Activated CD4-positive, alpha-beta memory T cell treated with anti-CD3 and anti-CD28 coated beads for 36 hours (primary cell): ENCODE measurements at regions not wholly inside any gene's neighbourhood (a gene's known extent, or its start where the extent isn't known, plus 50 kb on each side); places are given as distances from the start of the nearest gene placed in this dataset.
A peak's percentile ranks its signal among the peaks of the same experiment; 100 is the strongest.

ENCODE experiments used
- CTCF ChIA-PET: fragments of 350-600 bp; sonication (Branson Sonifier 250); formaldehyde crosslinking; loops from one replicate; lab custom pipeline; 2021; ENCODE audit warnings: antibody characterized with exemption, inconsistent platforms; lab: Charles Lee
- POLR2A ChIA-PET: fragments of 350-600 bp; sonication (Branson Sonifier 250); formaldehyde crosslinking; loops from one replicate; lab custom pipeline; 2021; ENCODE audit warnings: antibody characterized with exemption; lab: Charles Lee
- DNase-seq: peaks from one replicate; pipeline ENCODE4 v3.0.0-alpha.2; 2020
- H3K27ac Mint-ChIP-seq: one replicate; pipeline ENCODE4 v1.8.0; 2021; ENCODE audit warnings: mixed read lengths
- H3K27me3 Mint-ChIP-seq: one replicate; pipeline ENCODE4 v1.8.0; 2021; ENCODE audit warnings: mixed read lengths
- H3K36me3 Mint-ChIP-seq: one replicate; pipeline ENCODE4 v1.8.0; 2021; ENCODE audit warnings: mixed read lengths
- H3K4me1 Mint-ChIP-seq: one replicate; pipeline ENCODE4 v1.8.0; 2021; ENCODE audit warnings: low read depth, mixed read lengths
- H3K4me3 Mint-ChIP-seq: one replicate; pipeline ENCODE4 v1.8.0; 2021; ENCODE audit warnings: mild to moderate bottlenecking, mixed read lengths
- H3K9me3 Mint-ChIP-seq: one replicate; pipeline ENCODE4 v1.8.0; 2021; ENCODE audit warnings: mixed read lengths
- intact Hi-C: fragments of 100-400 bp; cut with micrococcal nuclease; formaldehyde crosslinking; loops from one replicate; pipeline ENCODE4 v1.15.1; 2023

DNA sequence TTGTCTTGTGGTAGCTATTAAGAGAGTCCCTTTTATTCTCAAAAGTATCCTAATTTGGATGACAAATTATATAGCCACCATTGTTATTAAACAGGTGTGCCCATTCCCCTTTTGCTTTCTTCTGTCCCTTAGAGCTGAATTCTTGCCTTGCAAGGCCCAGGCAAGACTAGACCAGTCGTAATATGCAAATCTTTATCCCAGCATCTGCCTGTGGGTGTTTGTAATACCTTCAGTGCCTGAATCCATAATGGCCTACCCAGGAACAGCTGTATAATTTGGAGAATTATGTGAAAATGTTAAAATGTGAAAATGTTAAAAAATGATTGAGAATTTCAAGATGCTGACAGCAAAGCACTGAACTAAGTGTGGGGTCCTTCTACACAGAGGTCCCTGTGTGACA, 403.0 kb upstream of the RBMS3 start:
- peaks cover 2% of the 10 kb centered on the region for H3K27me3 Mint-ChIP-seq
- ChIA-PET POLR2A (no interaction called here), CTCF (no interaction called here)
- H3K27ac Mint-ChIP-seq = no peak overlapping the region
- DNase-seq = no peak
- H3K4me3 Mint-ChIP-seq = no peak overlapping the region
- intact Hi-C loops = no loop called here
- no peaks in the 10 kb centered on the region for H3K4me1 Mint-ChIP-seq
- H3K36me3 Mint-ChIP-seq = no peaks in the 10 kb centered on the region
- H3K9me3 Mint-ChIP-seq = peaks cover 5% of the 10 kb centered on the region

DNA sequence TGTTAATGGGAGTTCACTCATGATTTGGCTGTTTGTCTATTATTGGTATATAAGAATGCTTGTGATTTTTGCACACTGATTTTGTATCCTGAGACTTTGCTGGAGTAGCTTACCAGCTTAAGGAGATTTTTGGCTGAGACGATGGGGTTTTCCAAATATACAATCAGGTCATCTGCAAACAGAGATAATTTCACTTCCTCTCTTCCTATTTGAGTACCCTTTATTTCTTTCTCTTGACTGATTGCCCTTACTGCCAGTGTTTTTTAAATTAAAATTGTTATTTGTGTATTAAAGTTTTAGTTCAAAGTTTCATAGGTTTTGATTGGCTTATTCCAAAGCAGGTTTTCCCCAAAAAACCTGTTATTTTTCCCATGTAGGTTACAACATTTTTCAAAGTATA, 390.5 kb upstream of the RBMS3 start:
- intact Hi-C loops = no loop called here
- Mint-ChIP-seq H3K4me1 (no peaks in the 10 kb centered on the region), H3K36me3 (no peaks in the 10 kb centered on the region), H3K27ac (no peak overlapping the region), H3K9me3 (no peaks in the 10 kb centered on the region), H3K27me3 (no peaks in the 10 kb centered on the region), H3K4me3 (no peak overlapping the region)
- DNase-seq = no peak
- POLR2A ChIA-PET = no interaction called here
- CTCF ChIA-PET = no interaction called here

DNA sequence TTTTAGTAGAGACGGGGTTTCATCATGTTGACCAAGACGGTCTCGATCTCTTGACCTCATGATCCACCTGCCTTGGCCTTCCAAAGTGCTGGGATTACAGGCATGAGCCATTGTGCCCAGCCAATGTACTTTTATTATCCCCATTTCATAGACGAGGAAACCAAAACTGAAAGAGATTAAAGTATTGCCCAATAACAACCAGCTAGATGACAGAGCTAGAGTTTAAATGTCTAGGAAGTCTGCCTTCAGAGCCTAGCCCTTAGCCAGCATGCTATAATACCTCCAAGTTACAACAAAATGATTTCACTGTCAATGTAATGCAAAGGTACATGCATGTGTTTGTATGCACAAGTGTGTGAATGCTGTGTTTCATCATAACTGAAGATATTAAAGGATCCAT, 389.4 kb upstream of the RBMS3 start:
- no peaks in the 10 kb centered on the region for H3K9me3 Mint-ChIP-seq
- no peaks in the 10 kb centered on the region for H3K27me3 Mint-ChIP-seq
- H3K4me1 Mint-ChIP-seq = no peaks in the 10 kb centered on the region
- CTCF ChIA-PET = no interaction called here
- no peak for DNase-seq
- no peaks in the 10 kb centered on the region for H3K36me3 Mint-ChIP-seq
- H3K27ac Mint-ChIP-seq = no peak overlapping the region
- H3K4me3 Mint-ChIP-seq = no peak overlapping the region
- intact Hi-C loops = no loop called here
- POLR2A ChIA-PET = no interaction called here

DNA sequence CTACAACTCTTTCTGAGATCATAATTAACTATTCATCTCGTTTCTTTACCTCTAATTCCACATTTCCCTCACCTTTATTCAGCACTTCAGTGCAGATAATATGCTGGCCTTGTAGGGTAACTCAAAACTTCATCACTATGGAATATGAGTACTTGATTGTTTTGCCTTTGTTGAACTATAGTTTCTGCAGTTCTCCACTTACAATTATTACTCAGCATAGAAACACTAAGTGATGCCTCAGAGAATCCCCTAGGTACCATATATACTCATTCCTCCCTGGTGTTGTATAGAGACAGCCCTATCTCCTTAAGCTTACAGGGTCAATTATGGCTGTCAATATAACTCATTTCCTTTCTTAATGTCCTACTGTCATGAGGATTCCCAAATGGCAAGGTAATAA, 380.6 kb upstream of the RBMS3 start:
- no peak overlapping the region for H3K4me3 Mint-ChIP-seq
- H3K4me1 Mint-ChIP-seq = no peaks in the 10 kb centered on the region
- no peak overlapping the region for H3K27ac Mint-ChIP-seq
- intact Hi-C loops = no loop called here
- H3K36me3 Mint-ChIP-seq = no peaks in the 10 kb centered on the region
- CTCF ChIA-PET = no interaction called here
- H3K27me3 Mint-ChIP-seq = no peaks in the 10 kb centered on the region
- POLR2A ChIA-PET = no interaction called here
- no peak for DNase-seq
- H3K9me3 Mint-ChIP-seq = peaks cover 5% of the 10 kb centered on the region

DNA sequence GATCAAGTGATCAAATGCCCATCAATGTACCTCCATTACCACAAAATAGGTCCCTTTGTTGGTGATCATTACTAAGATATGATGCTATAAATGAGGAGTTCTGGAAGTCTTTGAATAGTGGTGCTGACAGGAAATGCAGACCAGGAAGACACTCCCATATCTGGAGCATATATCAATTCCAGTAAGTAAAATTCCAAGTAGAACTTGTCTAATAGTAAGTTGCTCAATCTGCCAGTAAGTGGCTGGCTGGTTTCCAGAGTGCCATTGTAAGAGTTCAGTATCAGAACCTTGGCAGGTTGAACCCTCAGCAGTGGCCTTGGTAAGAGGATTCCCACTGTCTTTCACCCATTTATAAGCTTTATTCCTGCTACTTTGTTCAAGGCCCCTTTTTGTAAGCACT, 379.9 kb upstream of the RBMS3 start:
- H3K4me1 Mint-ChIP-seq = no peaks in the 10 kb centered on the region
- ChIA-PET CTCF (no interaction called here), POLR2A (interaction anchor here (0.6 kb wide), 1 partner anchor 125 kb away, joined by 3 read pairs; no protein-coding TSS in a partner anchor)
- H3K36me3 Mint-ChIP-seq = no peaks in the 10 kb centered on the region
- no peaks in the 10 kb centered on the region for H3K27me3 Mint-ChIP-seq
- H3K27ac Mint-ChIP-seq = no peak overlapping the region
- DNase-seq = no peak
- intact Hi-C loops = no loop called here
- no peak overlapping the region for H3K4me3 Mint-ChIP-seq
- peaks cover 5% of the 10 kb centered on the region for H3K9me3 Mint-ChIP-seq

DNA sequence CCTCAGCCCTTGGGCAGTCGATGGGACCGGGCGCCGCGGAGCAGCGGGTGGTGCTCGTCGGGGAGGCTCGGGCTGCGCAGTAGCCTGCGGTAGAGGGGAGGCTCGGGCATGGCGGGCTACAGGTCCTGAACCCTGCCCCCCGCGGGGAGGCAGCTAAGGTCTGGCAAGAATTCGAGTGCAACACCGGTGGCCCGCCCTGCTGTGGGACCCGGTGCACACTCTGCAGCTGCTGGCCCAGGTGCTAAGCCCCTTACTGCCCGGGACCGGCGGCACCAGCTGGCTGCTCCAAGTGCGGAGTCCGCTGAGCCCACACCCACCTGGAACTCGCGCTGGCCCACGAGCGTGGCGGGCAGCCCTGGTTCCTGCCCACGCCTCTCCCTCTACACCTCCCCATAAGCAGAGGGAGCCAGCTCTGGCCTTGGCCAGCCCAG, 377.7 kb upstream of the RBMS3 start:
- CTCF ChIA-PET = no interaction called here
- no peak for DNase-seq
- Mint-ChIP-seq H3K36me3 (no peaks in the 10 kb centered on the region), H3K27ac (no peak overlapping the region), H3K4me1 (no peaks in the 10 kb centered on the region), H3K27me3 (no peaks in the 10 kb centered on the region), H3K4me3 (no peak overlapping the region), H3K9me3 (peaks cover 5% of the 10 kb centered on the region)
- POLR2A ChIA-PET = no interaction called here
- intact Hi-C loops = no loop called here

DNA sequence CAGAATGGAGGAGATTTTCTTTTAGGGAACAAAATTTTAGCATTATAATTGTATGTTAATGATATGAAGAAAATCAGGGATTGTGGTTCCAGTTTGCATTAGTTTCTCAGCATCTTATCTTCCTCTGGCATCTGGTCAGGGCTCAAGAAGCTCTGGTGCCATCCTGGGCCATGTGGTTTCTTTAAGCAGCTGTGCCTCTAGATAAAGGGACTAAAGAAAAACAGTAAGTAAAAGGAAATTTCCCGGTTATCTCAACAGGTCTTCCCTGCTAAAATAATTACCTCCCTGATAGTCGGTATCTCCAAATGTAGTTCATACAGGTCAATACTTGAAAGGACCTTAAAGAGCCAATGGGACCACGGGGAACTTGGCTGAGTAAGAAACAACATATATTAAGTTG, 375.1 kb upstream of the RBMS3 start:
- Mint-ChIP-seq H3K36me3 (no peaks in the 10 kb centered on the region), H3K27ac (no peak overlapping the region), H3K4me3 (no peak overlapping the region), H3K27me3 (no peaks in the 10 kb centered on the region), H3K9me3 (peaks cover 5% of the 10 kb centered on the region), H3K4me1 (no peaks in the 10 kb centered on the region)
- DNase-seq = no peak
- intact Hi-C loops = no loop called here
- CTCF ChIA-PET = no interaction called here
- POLR2A ChIA-PET = no interaction called here

DNA sequence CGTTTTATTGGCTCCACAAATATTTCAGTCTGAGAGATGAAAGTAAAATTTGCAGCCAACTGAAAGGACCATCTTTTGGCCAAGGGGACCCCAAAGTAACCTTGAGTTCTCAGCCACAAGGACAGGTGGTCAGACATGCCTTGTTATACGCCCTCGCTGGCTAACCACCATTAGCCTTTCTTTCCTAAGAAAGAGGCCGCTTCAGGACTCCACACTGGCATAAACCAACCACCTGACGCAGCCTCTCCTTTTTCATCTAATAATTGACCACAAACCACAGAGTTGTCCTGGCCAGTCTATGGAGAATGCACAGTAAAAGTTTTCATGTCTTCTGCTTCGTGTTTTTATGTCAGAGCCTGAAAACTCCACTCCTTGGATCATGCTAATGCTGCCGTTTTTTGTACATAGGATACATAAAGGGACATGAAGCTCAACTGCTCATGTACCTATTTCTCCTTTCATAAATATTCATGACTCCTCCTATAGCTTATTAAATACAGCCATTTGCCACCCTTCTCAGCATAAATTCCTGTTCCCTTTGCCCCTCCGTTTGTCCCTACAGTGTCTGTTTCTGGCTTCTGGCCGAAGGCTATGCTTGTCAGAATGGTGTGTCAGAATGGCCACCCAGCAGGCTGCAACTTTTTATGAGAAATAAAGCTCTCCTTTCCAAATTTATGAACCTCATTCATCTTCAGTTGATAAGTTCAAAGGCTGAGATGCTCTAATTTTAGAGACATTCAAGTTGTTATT, 374.1 kb upstream of the RBMS3 start:
- Mint-ChIP-seq H3K27me3 (no peaks in the 10 kb centered on the region), H3K4me3 (no peak overlapping the region), H3K36me3 (no peaks in the 10 kb centered on the region), H3K27ac (no peak overlapping the region), H3K9me3 (peaks cover 5% of the 10 kb centered on the region), H3K4me1 (no peaks in the 10 kb centered on the region)
- intact Hi-C loops = no loop called here
- ChIA-PET POLR2A (no interaction called here), CTCF (no interaction called here)
- no peak for DNase-seq

DNA sequence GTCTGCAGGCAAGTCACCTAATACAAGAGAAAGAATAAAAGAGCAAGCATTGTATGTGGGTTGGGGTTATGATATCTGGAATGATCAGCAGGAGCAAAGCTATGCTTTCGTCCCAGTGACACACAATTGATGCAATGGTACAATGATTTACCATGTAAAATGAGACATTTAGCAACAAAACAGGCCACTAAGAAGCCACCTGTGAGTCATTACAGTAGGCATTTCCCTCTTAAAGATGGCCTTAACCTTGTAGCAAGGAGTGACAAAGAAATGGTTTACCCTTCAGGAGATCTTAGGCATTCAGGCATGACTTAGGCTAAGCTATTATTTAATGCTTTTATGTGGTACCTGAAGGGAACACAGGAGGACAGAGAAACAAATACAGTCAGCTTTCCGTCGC, 373.3 kb upstream of the RBMS3 start:
- H3K27me3 Mint-ChIP-seq = no peaks in the 10 kb centered on the region
- no peak for DNase-seq
- CTCF ChIA-PET = no interaction called here
- H3K27ac Mint-ChIP-seq = no peak overlapping the region
- POLR2A ChIA-PET = no interaction called here
- H3K4me3 Mint-ChIP-seq = no peak overlapping the region
- intact Hi-C loops = no loop called here
- H3K9me3 Mint-ChIP-seq = peaks cover 2% of the 10 kb centered on the region
- H3K36me3 Mint-ChIP-seq = no peaks in the 10 kb centered on the region
- H3K4me1 Mint-ChIP-seq = no peaks in the 10 kb centered on the region

DNA sequence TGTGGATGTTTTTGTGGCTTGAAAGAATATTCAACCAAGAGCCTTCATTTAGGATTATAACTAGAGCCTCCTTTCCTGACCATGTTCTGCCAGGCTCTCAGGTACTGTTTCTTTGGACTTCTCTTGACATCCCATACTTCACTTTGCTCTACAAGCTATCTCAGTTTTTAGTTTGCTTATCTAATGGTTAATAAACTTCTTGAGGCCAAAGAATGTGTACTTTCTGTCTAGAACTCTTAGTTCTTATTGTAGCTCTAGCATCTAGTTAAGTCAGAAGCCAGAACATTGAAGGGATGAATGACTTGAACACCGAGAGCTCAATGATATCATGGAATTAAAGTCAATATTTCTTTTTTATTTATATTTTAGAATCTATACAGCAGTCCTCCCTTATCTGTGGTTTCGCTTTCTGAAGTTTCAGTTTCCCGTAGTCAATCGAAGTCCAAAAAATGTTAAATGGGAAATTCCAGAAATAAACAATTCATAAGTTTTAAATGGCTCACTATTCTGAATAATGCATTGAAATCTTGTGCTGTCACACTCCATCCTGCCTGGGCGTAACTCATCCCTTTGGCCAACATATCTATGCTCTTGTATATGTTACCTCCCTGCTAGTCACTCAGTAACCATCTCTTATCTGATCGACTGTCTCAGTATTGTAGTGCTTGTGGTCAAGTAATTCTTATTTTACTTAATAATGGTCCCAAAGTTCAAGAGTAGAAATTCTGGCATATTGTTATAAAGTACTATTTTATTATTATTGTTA, 368.6 kb upstream of the RBMS3 start:
- POLR2A ChIA-PET = no interaction called here
- H3K36me3 Mint-ChIP-seq = no peaks in the 10 kb centered on the region
- no peaks in the 10 kb centered on the region for H3K27me3 Mint-ChIP-seq
- H3K9me3 Mint-ChIP-seq = no peaks in the 10 kb centered on the region
- no peak for DNase-seq
- no peaks in the 10 kb centered on the region for H3K4me1 Mint-ChIP-seq
- no peak overlapping the region for H3K4me3 Mint-ChIP-seq
- CTCF ChIA-PET = no interaction called here
- H3K27ac Mint-ChIP-seq = no peak overlapping the region
- intact Hi-C loops = no loop called here

DNA sequence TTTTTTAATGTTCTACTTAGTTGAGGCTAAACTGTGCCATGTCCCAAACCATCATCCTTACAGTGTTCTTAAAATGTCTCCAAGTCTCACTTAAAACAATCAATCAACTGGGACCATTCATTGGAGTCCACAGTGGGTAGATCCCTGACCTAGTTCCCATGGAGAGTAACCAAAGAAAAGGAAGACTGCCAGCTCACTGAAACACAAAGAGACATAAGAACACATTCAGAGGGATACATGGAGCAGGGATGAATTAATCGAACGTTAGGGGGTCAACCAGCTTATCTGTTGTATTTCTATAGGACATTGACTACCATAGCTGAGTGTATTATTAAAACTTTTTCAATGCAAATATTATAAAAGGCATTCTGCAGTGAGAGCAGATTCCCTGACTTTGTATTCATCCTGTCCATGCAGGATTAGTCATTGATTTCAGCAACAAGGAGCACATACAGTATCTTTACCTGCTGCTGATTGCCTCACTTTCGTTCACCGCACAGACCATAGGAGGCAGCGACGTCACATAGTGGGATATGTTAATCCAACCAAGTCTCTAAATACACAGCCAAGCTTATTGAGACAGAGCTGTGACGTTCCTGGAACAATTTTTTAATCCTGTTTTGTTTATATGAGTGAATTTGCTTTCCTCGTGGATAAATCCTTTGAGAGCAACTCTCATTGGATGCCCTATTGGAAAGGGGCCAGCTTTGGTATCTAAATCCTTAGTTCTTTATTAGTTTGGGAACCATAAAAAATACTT, 364.9 kb upstream of the RBMS3 start:
- peak; percentile 17 for DNase-seq
- CTCF ChIA-PET = interaction anchor here (0.5 to 0.7 kb wide), 3 partner anchors 368 to 1278 kb away, joined by 3 read pairs; no protein-coding TSS in a partner anchor
- no peaks in the 10 kb centered on the region for H3K9me3 Mint-ChIP-seq
- intact Hi-C loops = loop anchor here (5.0 kb wide), 1 partner anchor 371 kb away; no protein-coding TSS in a partner anchor
- H3K4me3 Mint-ChIP-seq = no peak overlapping the region
- no peaks in the 10 kb centered on the region for H3K36me3 Mint-ChIP-seq
- no peaks in the 10 kb centered on the region for H3K27me3 Mint-ChIP-seq
- POLR2A ChIA-PET = no interaction called here
- H3K4me1 Mint-ChIP-seq = no peaks in the 10 kb centered on the region
- no peak overlapping the region for H3K27ac Mint-ChIP-seq
